Right renal pelvis (tissue), 4 donors: ENCODE measurements at regions not wholly inside any gene's neighbourhood (a gene's known extent, or its start where the extent isn't known, plus 50 kb on each side); places are given as distances from the start of the nearest gene placed in this dataset.

Experiments used
- DNase-seq, 4 donors: peaks; one replicate each; pipeline ENCODE4 v3.0.0-alpha.2; 2013; ENCODE audit warnings: low read depth in 4 of 4, low spot score in 3 of 4, missing footprints in 1 of 4

DNA sequence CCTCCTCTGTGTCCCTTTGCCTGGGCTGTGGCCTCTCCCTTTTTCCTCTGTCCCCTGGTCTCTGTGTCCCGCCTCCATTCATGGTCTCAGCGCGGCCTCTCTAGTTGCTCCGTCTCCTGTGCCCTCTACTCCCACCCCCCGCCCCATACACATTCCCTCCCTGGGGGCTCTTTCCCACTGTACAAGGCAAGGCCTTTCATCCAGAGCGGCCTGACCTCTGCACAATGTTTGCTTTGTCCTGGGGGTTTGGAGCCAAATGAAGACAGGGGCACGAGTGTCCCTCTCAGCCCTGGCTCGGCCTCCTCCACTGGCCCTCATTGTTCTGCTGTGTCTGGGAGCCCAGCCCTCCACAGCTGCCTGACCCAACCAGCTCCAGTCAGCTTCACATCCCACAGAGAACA lies 678.6 kb downstream of the BCL11B start:
- DNase-seq = no peak

GRCh38 chr14:98594156-98594555 lies 677.8 kb downstream of the BCL11B start:
- DNase-seq = no peak

- no peak for DNase-seq
Observed at GRCh38 chr14:98598576-98598975, 673.4 kb downstream of the BCL11B start.

DNA sequence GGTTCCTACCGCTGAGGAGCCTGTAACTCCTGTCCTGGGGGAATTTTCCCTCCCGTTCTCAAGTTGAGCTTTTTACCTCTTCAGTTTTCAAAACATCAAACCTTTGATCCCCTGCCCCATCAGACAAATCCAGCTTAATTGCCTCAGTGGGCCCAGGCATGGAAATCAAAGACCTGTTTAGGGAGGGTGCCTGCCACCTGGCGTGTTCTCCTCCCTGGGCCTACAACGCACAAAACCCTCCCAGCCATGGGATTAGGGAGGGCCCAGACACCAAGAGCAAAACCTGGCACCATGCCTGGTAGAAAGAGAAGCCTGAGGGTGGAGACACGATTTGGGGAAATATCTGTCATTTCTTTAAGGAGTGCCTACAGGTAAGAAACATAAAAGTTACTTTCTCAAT lies 672.9 kb downstream of the BCL11B start:
- DNase-seq = no peak

- no peak for DNase-seq
Observed at GRCh38 chr14:98602983-98603382, 669.0 kb downstream of the BCL11B start.

GRCh38 chr14:98605043-98605442 lies 667.0 kb downstream of the BCL11B start:
- DNase-seq = no peak

DNA sequence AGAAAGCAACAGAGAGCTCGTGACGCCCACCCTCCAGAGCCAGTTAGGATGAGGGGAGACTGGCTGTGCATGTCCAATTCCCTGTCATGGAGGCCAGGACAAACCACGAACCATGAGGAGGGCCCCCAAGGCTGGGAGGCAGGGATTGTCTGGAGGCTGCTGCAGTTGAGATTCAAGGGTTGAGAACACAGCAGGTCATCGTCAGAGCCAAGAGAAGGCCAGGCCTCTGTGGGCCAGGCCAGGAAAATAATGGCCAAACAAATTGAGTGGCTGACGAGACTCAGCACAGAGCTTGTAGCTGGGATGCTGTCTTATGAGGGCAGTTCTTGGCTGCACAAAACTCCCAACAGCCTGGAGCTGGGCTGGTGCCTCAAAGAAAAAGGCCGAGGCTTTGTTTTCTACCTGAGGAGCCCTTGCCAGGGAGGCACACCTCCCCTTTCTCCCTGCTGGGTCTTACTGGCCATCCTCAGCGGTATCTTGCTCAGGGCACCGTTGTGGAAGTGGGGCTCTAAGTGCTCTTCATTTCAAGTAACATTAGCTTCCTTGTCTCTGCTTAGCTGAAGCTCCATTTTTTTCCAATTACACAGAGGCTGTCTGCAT lies 665.9 kb downstream of the BCL11B start:
- no peak for DNase-seq

DNA sequence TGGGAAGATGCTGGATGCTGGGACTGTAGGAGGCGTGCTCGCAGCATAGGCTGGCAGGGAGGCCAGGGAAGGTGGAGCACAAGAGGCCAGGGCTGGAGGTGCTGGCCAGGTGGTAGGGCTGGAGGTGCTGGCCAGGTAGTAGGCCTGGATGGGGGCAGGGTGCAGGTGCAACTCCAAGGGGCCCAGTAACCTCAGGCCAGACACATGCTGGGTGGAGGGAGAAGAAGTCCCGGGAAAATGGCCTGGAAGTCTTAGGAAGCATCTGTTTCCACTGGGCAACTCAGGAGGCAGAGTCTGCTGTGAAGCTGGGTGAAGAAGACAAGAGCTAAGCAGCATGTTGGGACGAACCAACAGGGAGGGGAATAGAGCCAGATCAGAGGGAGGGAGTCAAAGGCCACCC lies 665.2 kb downstream of the BCL11B start:
- DNase-seq = no peak

GRCh38 chr14:98607341-98607910 lies 664.6 kb downstream of the BCL11B start:
- no peak for DNase-seq

DNA sequence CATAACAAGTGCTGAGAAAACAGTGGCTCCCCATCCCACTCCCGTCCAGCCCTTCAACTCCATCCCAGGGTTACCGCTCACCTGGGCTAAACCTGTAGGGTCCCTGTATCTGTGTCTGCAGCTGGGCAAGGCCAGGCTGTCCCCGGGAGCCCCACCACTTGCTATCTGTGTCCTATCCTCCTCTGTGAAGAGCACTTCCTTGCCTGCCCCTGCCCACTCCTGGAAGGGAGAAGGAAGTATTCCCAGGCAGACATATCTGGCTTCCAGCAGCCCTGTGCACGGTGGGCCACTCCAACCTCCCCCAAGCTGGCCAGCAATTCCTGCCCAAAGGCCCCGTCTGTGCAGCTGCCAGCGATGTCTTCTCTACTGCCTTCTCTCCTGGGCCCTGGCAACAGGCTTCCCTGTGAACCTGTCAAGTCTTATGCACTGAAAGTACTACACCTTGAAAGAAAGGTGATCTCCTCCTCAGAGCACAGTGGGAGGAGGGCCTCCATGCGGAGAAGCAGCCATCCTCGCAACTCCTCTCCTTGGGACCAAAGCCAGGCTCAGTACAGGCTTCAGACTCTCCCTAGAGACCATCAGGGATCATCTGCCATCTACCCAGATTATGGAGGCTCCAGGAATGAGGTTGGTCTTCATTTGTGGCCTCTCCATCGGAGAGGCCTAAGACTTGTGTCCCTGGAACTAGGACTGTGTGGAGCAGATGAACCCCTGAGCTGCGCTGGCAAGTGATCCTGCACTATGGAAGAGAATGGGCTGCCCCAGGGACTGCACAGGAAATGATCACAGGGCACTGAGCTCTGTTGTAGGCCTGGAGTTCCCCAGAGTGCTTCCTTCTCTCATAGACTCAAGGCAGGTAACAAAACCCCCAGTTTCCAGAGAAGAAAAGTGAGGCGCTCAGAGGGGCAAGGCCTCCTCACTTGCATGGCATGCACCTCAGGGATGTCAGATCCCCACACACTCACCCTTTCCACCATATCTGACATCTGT lies 663.6 kb downstream of the BCL11B start:
- DNase-seq = no peak

- DNase-seq = no peak
Observed at GRCh38 chr14:98612434-98613200, 659.4 kb downstream of the BCL11B start.

- DNase-seq = no peak
Observed at GRCh38 chr14:98614741-98615140, 657.3 kb downstream of the BCL11B start.

GRCh38 chr14:98622208-98623051 lies 649.6 kb downstream of the BCL11B start:
- DNase-seq = no peak

GRCh38 chr14:98623788-98624415 lies 648.1 kb downstream of the BCL11B start:
- DNase-seq = no peak

GRCh38 chr14:98633380-98633779 lies 638.6 kb downstream of the BCL11B start:
- DNase-seq = peak in 3 of 4 donors; percentile 0 to 20 (median 16)

- DNase-seq = no peak
Observed at GRCh38 chr14:98634043-98634820, 637.8 kb downstream of the BCL11B start.

- no peak for DNase-seq
Observed at GRCh38 chr14:98638366-98638765, 633.6 kb downstream of the BCL11B start.

GRCh38 chr14:98647754-98648153 lies 624.2 kb downstream of the BCL11B start:
- no peak for DNase-seq

DNA sequence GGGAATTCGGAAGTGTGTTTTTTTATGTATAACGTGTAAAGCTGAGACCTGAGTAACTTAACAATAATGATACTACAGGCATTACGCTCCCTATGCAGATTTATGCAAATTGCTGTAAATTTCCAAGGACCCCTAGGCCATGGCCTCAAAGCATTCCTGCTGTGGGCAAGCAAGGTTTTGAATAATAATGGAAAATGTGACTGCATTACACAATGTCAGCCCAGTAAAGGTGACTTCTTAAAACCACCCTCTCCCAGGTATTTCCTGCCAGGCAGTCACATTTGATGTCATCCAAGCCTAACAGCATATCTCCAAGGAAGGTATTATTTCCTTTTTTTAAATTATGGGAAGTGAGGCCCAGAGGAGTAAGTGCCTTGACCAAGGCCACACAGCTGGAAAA lies 621.0 kb downstream of the BCL11B start:
- DNase-seq = no peak
